Fibroblast of pulmonary artery (primary cell): ENCODE measurements at regions not wholly inside any gene's neighbourhood (a gene's known extent, or its start where the extent isn't known, plus 50 kb on each side); places are given as distances from the start of the nearest gene placed in this dataset.

ENCODE experiments used
- DNase-seq: peaks from one replicate; pipeline ENCODE4 v3.0.0-alpha.2; 2010; ENCODE audit warnings: low read depth
- H3K4me3 ChIP-seq: replicated peaks from 2 replicates; pipeline ENCODE4 v1.5.1; 2011; ENCODE audit warnings: low read depth, mild to moderate bottlenecking, control low read depth, low read length, moderate library complexity
- TF ChIP-seq, protein P1 (sequence below): IDR thresholded peaks from 2 replicates; pipeline ENCODE4 v1.5.1; 2011; ENCODE audit warnings: mild to moderate bottlenecking, control low read depth, low read length, inconsistent platforms; ENCODE audit errors: missing control alignments

GRCh38 chr3:46092702-46093080, 65.4 kb upstream of the XCR1 start:
- TF ChIP-seq, protein P1, sequence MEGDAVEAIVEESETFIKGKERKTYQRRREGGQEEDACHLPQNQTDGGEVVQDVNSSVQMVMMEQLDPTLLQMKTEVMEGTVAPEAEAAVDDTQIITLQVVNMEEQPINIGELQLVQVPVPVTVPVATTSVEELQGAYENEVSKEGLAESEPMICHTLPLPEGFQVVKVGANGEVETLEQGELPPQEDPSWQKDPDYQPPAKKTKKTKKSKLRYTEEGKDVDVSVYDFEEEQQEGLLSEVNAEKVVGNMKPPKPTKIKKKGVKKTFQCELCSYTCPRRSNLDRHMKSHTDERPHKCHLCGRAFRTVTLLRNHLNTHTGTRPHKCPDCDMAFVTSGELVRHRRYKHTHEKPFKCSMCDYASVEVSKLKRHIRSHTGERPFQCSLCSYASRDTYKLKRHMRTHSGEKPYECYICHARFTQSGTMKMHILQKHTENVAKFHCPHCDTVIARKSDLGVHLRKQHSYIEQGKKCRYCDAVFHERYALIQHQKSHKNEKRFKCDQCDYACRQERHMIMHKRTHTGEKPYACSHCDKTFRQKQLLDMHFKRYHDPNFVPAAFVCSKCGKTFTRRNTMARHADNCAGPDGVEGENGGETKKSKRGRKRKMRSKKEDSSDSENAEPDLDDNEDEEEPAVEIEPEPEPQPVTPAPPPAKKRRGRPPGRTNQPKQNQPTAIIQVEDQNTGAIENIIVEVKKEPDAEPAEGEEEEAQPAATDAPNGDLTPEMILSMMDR = no peak
- H3K4me3 ChIP-seq = no peak overlapping the region
- DNase-seq = no peak

- H3K4me3 ChIP-seq = no peak overlapping the region
- TF ChIP-seq, protein P1 = no peak
- no peak for DNase-seq
These were observed 64.7 kb upstream of the XCR1 start for GRCh38 chr3:46091741-46092701.

- DNase-seq = no peak
- H3K4me3 ChIP-seq = no peak overlapping the region
- TF ChIP-seq, protein P1 = no peak
These were observed 63.8 kb upstream of the XCR1 start for GRCh38 chr3:46091046-46091445.

DNA sequence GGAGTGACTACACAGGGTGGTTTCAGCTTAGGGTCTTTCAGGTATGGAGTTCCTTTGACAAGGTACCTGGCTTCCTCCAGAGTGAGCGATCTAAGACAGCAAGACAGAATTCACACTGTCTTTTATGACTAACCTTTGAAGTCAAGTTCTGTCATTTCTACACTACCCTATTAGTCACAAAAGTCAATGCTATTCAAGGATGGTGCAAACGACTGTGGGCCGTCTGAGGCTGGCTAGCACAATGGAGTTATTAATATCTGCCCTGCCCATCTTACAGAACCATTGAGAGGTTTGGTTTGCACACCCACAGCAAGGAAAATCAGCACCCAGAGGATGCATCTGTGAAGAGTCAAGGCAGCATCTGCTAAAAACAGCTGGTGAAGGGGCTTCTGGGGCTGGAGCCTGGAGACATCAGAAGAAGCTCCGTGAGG, 62.9 kb upstream of the XCR1 start:
- no peak for DNase-seq

GRCh38 chr3:46089237-46090011, 62.1 kb upstream of the XCR1 start:
- TF ChIP-seq, protein P1 = no peak
- DNase-seq = peak; percentile 72
- no peak overlapping the region for H3K4me3 ChIP-seq

More for the DNA sequence above, 62.9 kb upstream of the XCR1 start:
- no peak overlapping the region for H3K4me3 ChIP-seq
- TF ChIP-seq, protein P1 = no peak

- H3K4me3 ChIP-seq = no peak overlapping the region
- TF ChIP-seq, protein P1 = peak; percentile 22
- DNase-seq = peak; percentile 41
These were observed 60.6 kb upstream of the XCR1 start for GRCh38 chr3:46087871-46088270.
